Gastroesophageal sphincter (tissue), 3 donors: ENCODE measurements at regions not wholly inside any gene's neighbourhood (a gene's known extent, or its start where the extent isn't known, plus 50 kb on each side); places are given as distances from the start of the nearest gene placed in this dataset.

Experiments
- CTCF ChIP-seq, 4 experiments: fragments of 200-600 bp in 2 of 4; fragments of 450-650 bp in 2 of 4; sonication (generic) in 1 of 4; IDR thresholded peaks; one replicate each; pipeline ENCODE4 v1.5.1; 2017 to 2019; ENCODE audit warnings: antibody characterized with exemption in 4 of 4, mild to moderate bottlenecking in 2 of 4, moderate library complexity in 2 of 4
- POLR2A ChIP-seq, 2 donors: fragments of 450-650 bp; IDR thresholded peaks; one replicate each; pipeline ENCODE4 v1.6.1; 2017; ENCODE audit warnings: antibody characterized with exemption in 2 of 2, mild to moderate bottlenecking in 2 of 2, moderate library complexity in 1 of 2

- TF ChIP-seq CTCF (IDR thresholded peaks at IDR 0.05): no peak
- no peak for TF ChIP-seq POLR2A (IDR thresholded peaks at IDR 0.05)
These were observed 300.6 kb downstream of the VPS13C start for GRCh38 chr15:61759639-61760038.
